KMS-11 (cell line): ENCODE measurements at regions not wholly inside any gene's neighbourhood (a gene's known extent, or its start where the extent isn't known, plus 50 kb on each side); places are given as distances from the start of the nearest gene placed in this dataset.

Source experiments
- H2AFZ ChIP-seq: fragments of 200-600 bp; sonication (generic); 2 replicates; pipeline ENCODE4 v1.6.1; 2016; ENCODE audit warnings: antibody characterized with exemption, mixed run types, low read depth
- H3K27ac ChIP-seq: fragments of 200-600 bp; sonication (generic); 2 replicates; pipeline ENCODE4 v1.6.1; 2016; ENCODE audit warnings: mild to moderate bottlenecking, mixed run types
- H3K27me3 ChIP-seq: fragments of 200-600 bp; sonication (generic); 2 replicates; pipeline ENCODE4 v1.6.1; 2017; ENCODE audit warnings: mild to moderate bottlenecking, low read depth, mixed run types, moderate library complexity; ENCODE audit not compliant: insufficient read depth
- H3K36me3 ChIP-seq: fragments of 200-600 bp; sonication (generic); 2 replicates; pipeline ENCODE4 v1.6.1; 2017; ENCODE audit warnings: mild to moderate bottlenecking, mixed run types; ENCODE audit not compliant: insufficient read depth
- H3K4me1 ChIP-seq: fragments of 200-600 bp; sonication (generic); 2 replicates; pipeline ENCODE4 v1.6.1; 2016; ENCODE audit warnings: mild to moderate bottlenecking, low read depth, mixed run types; ENCODE audit not compliant: poor library complexity, severe bottlenecking
- H3K4me2 ChIP-seq: fragments of 200-600 bp; sonication (generic); 2 replicates; pipeline ENCODE4 v1.7.0; 2016; ENCODE audit warnings: mild to moderate bottlenecking, mixed run types
- H3K4me3 ChIP-seq: fragments of 200-600 bp; sonication (generic); IDR thresholded peaks from 2 replicates; pipeline ENCODE4 v1.6.1; 2017; ENCODE audit warnings: low read depth, low read length, mixed read lengths; ENCODE audit not compliant: insufficient read depth
- H3K79me2 ChIP-seq: fragments of 200-600 bp; sonication (generic); 2 replicates; pipeline ENCODE4 v1.6.1; 2016; ENCODE audit warnings: low read depth, mixed run types; ENCODE audit not compliant: insufficient read depth
- H3K9ac ChIP-seq: fragments of 200-600 bp; sonication (generic); 2 replicates; pipeline ENCODE4 v1.6.1; 2016; ENCODE audit warnings: mild to moderate bottlenecking, mixed run types
- H4K20me1 ChIP-seq: fragments of 200-600 bp; sonication (generic); 2 replicates; pipeline ENCODE4 v1.6.1; 2016; ENCODE audit warnings: mild to moderate bottlenecking, mixed run types; ENCODE audit not compliant: insufficient read depth
- CTCF ChIP-seq: fragments of 200-600 bp; sonication (generic); conservative IDR thresholded peaks from 2 replicates; pipeline ENCODE4 v1.6.1; 2017; ENCODE audit warnings: low read depth, mild to moderate bottlenecking, antibody characterized with exemption, low read length, moderate library complexity, mixed read lengths

DNA sequence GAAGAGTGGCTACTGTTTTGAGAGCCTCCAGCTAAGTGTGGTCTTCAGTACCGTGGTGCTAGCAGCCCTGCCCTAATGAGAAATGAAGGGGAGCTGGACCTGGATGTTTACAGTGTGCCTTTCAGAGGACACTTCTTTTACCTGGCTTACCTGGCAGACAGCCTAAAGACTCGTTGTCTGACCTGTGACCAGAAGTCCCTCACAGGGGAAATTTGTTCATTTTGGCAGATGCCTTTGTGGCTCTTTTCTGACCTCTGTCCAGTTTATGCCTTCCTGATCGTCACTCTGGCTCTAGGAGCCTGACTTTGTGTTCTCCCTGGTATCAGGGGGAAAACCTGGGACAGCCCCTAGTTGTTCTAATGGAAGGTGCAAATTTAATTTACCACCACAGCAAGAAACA lies 475.1 kb downstream of the DMRTA1 start:
- Histone ChIP-seq H3K4me1 (peaks cover 3% of the 10 kb centered on the region), H2AFZ (no peak overlapping the region), H3K36me3 (no peaks in the 10 kb centered on the region), H4K20me1 (no peaks in the 10 kb centered on the region), H3K9ac (no peak overlapping the region), H3K27ac (no peak overlapping the region), H3K4me2 (no peak overlapping the region), H3K4me3 (no peak overlapping the region), H3K79me2 (no peaks in the 10 kb centered on the region), H3K27me3 (no peaks in the 10 kb centered on the region)
- no peak for TF ChIP-seq CTCF

- H3K4me2 ChIP-seq = no peak overlapping the region
- no peaks in the 10 kb centered on the region for H3K27me3 ChIP-seq
- no peak overlapping the region for H3K9ac ChIP-seq
Observed at GRCh38 chr9:22922222-22922621, 475.6 kb downstream of the DMRTA1 start.

DNA sequence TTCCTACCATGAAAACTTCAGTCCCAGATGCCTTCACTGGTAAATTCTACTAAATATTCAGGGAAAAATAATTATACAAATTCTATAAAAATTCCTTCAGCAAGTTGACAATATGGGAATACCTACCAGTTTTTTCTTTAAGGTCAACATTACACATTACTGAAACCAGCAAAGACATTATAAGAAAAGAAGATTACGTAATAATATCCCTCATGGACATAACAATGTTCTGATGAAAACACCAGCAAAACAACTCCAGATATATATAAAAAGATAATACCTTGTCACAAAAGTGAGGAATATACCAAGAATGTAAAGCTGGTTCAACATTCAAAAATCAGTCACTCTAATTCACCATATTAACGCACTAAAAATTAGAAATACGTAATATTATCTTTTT lies 507.9 kb downstream of the DMRTA1 start:
- Histone ChIP-seq H2AFZ (no peak overlapping the region), H3K27me3 (no peaks in the 10 kb centered on the region), H4K20me1 (no peaks in the 10 kb centered on the region), H3K4me3 (no peak overlapping the region), H3K4me2 (no peak overlapping the region), H3K27ac (no peak overlapping the region), H3K4me1 (no peaks in the 10 kb centered on the region), H3K36me3 (no peaks in the 10 kb centered on the region), H3K9ac (no peak overlapping the region), H3K79me2 (no peaks in the 10 kb centered on the region)
- no peak for TF ChIP-seq CTCF

More at GRCh38 chr9:22922222-22922621, 475.6 kb downstream of the DMRTA1 start:
- Histone ChIP-seq H3K4me3 (no peak overlapping the region), H2AFZ (no peak overlapping the region), H3K79me2 (no peaks in the 10 kb centered on the region), H4K20me1 (no peaks in the 10 kb centered on the region), H3K36me3 (no peaks in the 10 kb centered on the region), H3K4me1 (peaks cover 3% of the 10 kb centered on the region), H3K27ac (no peak overlapping the region)
- TF ChIP-seq CTCF = no peak

- TF ChIP-seq CTCF = no peak
- H4K20me1 ChIP-seq = no peaks in the 10 kb centered on the region
- H3K4me3 ChIP-seq = no peak overlapping the region
- H3K4me2 ChIP-seq = no peak overlapping the region
- H3K79me2 ChIP-seq = no peaks in the 10 kb centered on the region
- no peaks in the 10 kb centered on the region for H3K27me3 ChIP-seq
- no peaks in the 10 kb centered on the region for H3K36me3 ChIP-seq
- no peak overlapping the region for H3K9ac ChIP-seq
- no peak overlapping the region for H2AFZ ChIP-seq
- no peak overlapping the region for H3K27ac ChIP-seq
- H3K4me1 ChIP-seq = no peaks in the 10 kb centered on the region
Observed at GRCh38 chr9:22954964-22955363, 508.3 kb downstream of the DMRTA1 start.
